Stimulated activated CD4-positive, alpha-beta T cell treated with anti-CD3 and anti-CD28 coated beads, TNF-alpha, amount 100 ng/mL, for 1 hour (primary cell): ENCODE measurements at regions not wholly inside any gene's neighbourhood (a gene's known extent, or its start where the extent isn't known, plus 50 kb on each side); places are given as distances from the start of the nearest gene placed in this dataset.
"Not testable (repeated sequence)": the region's sequence is repeated elsewhere in the genome, so short reads cannot be mapped to it uniquely, and the experiment has no call there.

ENCODE experiments used
- DNase-seq, 3 donors: peaks; one replicate each; pipeline ENCODE4 v3.0.0-alpha.2; 2020; ENCODE audit warnings: low read depth in 3 of 3, low spot score in 1 of 3

DNA sequence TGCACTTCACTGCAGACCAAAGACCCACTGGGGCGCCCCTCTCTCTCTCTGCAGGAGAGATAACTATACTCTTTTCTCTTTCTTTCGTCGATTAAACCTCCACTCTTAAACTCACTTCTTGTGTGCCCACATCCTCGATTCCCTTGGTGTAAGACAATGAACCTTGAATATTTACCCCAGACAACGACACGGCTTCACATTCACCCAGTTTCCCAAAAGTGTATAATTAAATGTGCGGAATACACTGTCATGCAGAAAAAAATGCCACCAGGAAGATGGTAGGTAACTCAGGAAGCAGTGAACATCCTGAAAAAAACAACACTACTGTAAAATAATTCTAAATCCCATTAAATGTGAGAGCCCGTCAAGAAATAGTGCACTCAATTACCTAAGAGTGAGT lies 882.2 kb downstream of the TYW1 start:
- no peak for DNase-seq

DNA sequence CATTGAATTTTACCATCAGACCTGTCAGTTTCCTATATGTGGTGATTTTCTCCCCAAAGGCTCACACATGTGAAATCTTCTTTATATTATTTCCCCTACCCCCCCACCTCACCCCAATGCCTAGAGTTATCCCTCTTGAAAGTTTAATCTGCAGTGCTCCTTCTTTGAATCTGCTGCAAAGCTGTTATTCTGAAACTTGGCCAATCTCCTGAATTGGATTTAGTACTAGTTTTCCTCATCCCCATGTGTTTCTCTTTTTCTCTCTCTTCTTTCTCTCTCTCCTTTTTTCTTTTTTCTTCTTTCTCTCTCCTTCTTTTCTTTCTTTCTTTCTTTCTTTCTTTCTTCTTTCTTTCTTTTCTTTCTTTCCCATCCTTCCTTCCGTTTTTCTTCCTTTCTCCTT lies 886.2 kb downstream of the TYW1 start:
- no peak for DNase-seq

DNA sequence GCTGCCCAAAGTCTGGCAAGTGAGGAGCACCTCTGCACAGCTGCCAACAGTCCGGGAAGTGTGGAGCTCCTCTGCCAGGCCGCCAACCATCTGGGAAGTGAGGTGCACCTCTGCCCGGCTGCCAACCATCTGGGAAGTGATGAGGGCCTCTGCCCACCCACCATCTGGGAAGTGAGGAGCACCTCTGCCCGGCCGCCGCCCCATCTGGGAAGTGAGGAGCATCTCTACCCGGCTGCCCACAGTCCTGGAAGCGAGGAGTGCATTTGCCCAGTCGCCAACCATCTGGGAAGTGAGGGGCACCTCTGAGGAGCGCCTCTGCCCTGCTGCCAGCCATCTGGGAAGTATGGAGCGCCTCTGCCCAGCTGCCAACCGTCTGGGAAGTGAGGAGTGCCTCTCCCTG lies 893.7 kb downstream of the TYW1 start:
- DNase-seq = no peak

DNA sequence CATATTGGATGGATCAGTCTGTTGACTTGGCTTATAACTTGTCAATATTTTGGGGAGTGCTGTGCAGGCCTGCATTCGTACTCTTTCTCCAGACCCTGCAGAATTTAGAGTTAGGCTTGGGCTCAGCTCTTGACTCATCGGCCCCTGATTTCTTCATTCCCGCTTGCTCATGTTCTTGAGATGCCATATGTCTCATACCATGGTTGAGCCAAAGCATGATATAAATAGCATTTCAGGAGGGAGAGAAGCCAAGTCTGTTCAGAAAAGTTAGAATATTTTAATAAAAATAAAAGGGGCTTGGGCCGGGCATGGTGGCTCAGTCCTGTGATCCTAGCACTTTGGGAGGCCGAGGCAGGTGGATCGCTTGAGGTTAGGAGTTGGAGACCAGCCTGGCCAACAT lies 898.1 kb downstream of the TYW1 start:
- DNase-seq = no peak

DNA sequence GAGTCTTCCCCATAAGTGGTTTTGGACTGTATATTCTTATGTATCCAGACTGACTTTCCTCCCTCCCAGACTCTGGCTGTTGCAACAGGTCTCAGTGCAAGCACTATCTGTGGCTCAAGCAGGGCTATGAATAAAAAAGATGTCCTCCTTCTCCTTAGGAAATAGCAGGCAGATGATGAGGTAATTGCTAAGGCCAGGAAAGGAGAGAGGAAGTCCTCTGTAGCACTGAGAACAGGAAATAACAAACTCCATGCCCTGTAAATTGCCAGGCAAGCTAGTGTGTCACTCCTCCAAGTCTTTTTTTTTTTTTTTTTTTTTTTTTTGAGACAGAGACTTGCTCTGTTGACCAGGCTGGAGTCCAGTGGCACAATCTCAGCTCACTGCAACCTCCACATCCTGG lies 900.1 kb downstream of the TYW1 start:
- DNase-seq = no peak

DNA sequence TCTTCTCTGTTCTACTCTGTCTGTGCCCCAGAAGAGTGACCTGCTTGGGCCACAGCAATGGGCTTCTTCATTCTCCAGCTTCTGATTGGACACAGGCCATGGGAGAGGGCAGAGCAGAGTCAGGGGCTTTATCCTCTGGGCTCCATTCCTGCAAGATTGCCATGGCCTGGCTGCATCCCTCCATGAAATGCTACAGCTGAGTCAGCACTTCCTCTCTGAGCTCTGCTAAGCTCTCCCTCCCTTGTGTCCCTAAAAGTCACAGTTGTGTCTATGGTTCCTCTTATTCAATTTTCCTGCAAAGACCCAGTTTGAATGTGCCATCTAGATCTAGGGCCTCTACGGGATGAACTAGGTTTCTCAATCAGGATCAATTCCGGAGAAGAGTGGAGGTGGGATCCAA lies 903.8 kb downstream of the TYW1 start:
- no peak for DNase-seq

DNA sequence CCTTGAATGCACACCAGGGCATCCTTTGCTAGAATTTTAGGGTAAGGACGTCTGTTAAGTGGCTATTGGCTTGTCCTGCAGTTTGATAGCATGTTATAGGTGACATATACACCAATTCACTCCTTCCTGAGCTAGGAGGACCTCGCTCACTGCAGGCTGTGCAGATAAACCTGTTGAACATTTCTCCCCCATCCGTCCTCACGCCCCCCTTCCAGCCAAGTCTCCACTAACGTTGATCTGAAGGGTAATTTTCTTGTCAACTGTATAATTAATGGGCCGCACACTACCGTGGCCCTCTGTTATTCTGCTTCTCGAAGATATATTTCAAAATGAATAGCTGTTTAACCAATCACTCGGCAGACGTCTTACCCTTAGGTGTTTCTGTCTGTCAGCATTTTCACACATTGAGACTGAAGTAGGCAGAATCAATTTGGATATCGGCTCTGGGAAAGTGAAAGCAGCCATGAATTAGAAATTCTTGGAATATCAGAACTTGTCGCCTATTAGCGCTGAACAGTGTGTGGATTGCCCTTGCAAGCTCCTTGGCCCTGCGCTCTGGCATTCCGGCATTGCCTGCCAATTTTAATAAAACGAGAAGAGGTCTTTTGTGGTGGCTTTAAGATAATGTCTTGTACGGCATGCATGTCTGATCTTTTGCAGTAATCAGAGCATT lies 905.3 kb downstream of the TYW1 start:
- no peak for DNase-seq

- DNase-seq = no peak
Observed at GRCh38 chr7:67907792-67908191, 911.2 kb downstream of the TYW1 start.

GRCh38 chr7:67912437-67912836 lies 915.8 kb downstream of the TYW1 start:
- DNase-seq = no peak

DNA sequence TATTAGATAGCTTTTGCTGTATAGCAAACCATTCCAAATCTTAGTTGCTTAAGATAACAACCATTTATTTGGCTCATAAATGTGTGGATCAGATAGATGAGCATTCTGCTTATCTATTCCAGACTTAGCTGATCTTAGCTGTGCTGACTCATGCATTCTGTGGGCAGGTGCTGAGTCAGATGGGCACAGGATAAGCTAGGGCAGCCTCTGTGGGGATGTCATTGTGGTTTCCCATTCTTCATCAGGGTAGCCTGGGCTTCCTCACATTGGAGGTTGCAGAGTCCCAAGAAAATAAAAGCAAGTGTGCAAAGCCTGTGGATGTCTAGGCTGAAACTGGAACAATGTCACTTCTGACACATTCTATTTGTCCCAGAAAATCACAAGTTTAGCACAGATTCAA lies 917.0 kb downstream of the TYW1 start:
- no peak for DNase-seq

DNA sequence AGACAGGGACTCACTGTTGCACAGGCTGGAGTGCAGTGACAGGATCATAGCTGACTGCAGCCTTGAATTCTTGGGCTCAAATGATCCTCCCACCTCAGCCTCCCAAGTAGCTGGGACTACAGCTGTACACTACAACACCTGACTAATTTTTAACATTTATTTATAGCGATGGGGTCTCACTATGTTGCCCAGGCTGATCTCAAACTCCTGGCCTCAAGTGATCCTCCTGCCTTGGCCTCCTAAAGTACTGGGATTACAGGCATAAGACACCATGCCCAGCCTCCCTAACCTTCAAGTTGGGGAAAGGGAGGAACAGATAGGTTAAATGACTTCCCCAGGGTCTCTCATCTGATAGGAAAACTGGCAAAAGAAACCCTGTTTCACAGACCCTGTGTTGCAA lies 919.5 kb downstream of the TYW1 start:
- DNase-seq = not testable (repeated sequence)

DNA sequence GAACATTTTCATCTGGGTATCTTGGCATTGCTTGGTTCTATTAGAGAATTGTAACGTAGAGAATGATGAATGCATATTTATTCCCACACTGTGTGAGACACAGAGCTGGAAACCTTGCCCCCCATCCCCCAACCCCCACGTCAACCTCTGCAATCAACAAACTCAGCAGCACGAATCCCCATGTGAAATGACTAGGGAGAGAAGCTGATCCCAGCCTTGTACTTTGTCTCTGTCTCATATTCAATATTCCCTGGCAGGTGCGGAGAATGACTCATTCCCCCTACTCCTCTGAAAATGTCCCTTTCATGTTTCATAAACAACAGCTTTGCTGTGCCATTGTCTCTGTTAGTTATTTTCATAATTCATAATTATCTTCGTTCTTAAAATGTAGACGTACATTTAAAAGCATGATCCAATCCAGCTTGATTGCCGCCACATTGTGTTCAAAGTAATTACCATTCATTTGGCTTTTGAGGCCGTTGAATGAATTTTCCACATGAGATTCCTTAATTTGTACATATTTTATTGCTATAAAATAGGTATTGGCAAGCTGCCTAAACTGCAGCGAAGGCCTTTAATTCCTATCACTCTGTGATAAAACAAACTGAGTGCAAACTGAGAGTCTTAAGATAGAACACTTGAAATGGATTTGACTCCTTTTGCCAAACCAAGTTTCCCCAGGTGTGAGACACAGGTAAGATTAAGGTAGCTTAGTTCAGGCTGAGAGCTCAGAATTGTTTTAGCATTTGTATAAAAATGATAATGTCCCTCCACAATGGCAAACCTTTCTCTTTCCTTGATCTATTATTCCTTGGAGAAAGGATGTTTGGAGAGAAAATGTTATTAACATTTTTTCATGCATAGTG lies 920.2 kb downstream of the TYW1 start:
- DNase-seq = no peak

DNA sequence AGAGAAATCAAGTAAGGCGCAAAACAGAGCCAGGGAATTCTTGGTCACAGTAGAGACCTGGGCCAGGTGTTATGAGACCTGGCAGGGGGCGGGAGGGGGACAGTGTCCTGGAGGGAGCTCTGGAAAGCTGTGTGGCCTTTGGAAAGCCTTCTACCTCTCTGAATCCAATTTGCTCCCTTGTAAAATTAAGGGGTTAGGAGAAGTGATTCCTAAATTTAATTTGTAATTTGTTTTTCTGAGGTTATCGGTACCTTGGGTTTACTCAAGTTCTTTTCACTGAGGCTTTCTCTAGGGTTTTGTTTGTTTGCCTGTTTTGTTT lies 920.8 kb downstream of the TYW1 start:
- DNase-seq = no peak

DNA sequence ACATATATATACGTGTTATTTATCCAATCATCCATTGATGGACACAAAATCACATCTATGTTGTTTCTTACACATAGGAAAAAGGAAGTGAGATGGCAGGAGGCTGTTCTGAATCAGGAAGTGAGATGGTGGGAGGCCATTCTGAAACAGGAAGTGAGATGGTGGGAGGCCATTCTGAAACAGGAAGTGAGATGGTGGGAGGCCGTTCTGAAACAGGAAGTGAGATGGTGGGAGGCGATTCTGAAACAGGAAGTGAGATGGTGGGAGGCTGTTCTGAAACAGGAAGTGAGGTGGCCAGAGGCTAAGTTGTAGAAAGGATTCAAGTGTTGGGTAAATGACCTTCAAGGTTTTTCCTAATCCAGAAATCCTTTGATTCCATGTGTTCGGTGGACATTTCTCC lies 921.5 kb downstream of the TYW1 start:
- DNase-seq = no peak

DNA sequence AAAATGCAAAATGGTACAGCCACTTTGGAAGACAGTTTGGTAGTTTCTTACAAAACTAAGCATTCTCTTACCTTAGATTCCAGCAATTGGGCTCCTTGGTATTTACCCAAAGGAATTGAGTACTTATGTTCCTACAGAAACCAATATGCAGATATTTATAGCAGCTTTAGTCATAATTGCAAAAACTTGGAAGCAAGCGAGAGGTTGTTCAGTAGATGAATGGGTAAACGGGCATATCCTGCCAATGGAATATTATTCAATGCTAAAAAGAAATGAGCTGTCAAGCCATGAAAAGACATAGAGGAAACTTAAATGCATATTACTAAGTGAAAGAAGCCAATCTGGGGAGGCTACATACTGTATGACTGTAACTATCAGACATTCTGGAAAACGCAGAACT lies 926.7 kb downstream of the TYW1 start:
- no peak for DNase-seq

DNA sequence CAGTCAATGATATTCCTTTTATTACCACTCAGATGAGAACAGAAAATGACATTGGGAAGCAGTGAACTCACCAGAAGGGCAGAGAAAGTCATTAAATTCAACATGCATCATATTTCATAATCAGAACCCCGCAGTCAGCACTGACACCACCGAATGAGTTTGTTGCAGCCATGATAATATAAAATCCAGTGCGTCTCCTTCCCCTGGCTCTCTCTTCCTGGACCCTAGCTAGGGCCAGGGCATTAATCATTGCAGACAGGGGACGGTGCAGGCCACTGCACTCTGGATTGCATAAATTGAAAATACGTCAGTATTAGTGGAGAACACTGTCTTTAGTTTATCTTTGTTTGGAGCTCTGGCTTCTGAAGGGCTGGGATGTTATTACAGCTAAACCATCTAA lies 931.5 kb downstream of the TYW1 start:
- no peak for DNase-seq

GRCh38 chr7:67936447-67936846 lies 939.8 kb downstream of the TYW1 start:
- not testable (repeated sequence) for DNase-seq

- no peak for DNase-seq
Observed at GRCh38 chr7:67940400-67940799, 943.8 kb downstream of the TYW1 start.

DNA sequence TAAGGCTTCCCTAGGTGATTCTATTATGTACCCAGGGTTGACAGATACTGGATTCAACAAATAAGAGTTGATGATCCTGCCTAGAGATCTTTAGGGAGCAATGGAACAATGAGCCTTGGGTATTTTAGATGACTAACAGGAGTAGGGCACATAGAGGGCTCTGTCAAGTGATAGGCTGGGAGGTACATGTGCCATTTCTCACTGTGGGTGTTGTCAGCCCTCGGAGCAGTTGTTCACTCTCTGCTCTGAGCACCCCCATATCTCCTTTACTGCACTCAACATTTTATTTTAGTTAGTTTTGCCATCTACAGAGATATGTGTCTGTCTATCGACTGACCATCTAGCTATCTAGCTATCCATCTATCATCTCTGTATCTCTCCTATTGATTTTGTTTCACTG lies 950.6 kb downstream of the TYW1 start:
- no peak for DNase-seq

GRCh38 chr7:67947646-67948045 lies 951.0 kb downstream of the TYW1 start:
- no peak for DNase-seq

DNA sequence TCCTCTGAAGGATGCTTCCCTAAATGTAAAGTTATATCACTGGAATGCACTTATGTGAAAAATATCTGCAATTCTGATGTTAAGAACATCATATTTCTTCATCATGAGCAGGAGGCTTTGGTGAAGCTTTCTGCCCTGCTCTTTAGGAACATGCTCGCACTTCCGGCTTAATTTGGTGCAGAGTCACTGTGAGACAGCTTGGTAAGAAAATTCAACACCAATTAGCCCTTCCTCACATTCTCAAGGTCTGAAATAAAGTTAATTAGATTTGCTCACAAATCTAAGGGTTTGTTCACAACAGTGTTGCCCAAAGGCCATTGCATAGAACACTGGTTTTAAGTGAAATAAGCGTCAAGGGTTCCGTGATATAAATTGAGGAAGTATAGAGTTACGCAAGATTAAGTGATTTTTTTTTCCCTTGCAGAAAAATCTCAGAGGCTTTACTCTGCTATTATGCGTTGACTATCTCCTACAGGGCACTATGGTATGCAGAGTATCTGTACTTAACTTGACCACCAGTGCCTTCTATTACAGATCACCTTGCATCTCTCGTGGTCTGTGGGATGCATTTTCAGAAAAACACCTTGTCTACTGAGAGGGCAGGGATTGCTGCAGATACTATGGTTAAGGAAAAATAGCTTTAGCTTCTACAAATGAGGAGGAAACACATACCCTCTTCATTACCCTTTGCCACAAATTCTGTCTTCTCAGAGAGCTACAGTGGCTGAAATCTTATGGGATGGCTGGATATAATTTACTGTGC lies 953.9 kb downstream of the TYW1 start:
- no peak for DNase-seq

GRCh38 chr7:67955061-67955460 lies 958.4 kb downstream of the TYW1 start:
- DNase-seq = no peak
